HEK293 (cell line): ENCODE measurements at regions not wholly inside any gene's neighbourhood (a gene's known extent, or its start where the extent isn't known, plus 50 kb on each side); places are given as distances from the start of the nearest gene placed in this dataset.

Experiments used
- CTCF ChIA-PET: fragments of 350-600 bp; formaldehyde crosslinking; extraction: SDS; loops from one replicate; lab custom pipeline; 2021; ENCODE audit warnings: antibody characterized with exemption; lab: Yijun Ruan, JAX
- POLR2A ChIA-PET: fragments of 300-600 bp; formaldehyde crosslinking; extraction: SDS; loops from one replicate; lab custom pipeline; 2020; ENCODE audit warnings: antibody characterized with exemption, inconsistent platforms; lab: Yijun Ruan, JAX
- H3K27ac ChIP-seq: fragments of 200-500 bp; sonication (Bioruptor generic); 2 replicates; pipeline ENCODE4 v1.5.1; 2014; ENCODE audit warnings: low read depth, low read length, control low read depth, inconsistent platforms; ENCODE audit errors: extremely low read depth
- H3K36me3 ChIP-seq, 2 experiments: fragments of 200-500 bp in 1 of 2; sonication (Bioruptor generic) in 1 of 2; 1 replicate in 1 of 2; 2 replicates in 1 of 2; pipeline ENCODE4 v1.5.1; 2014 to 2017; ENCODE audit warnings: inconsistent platforms in 2 of 2, low read length in 2 of 2; ENCODE audit not compliant: control insufficient read depth in 2 of 2, insufficient read depth in 1 of 2
- H3K4me1 ChIP-seq: fragments of 200-500 bp; sonication (Bioruptor generic); 2 replicates; pipeline ENCODE4 v1.5.1; 2014; ENCODE audit warnings: mild to moderate bottlenecking, low read length, inconsistent platforms; ENCODE audit not compliant: control insufficient read depth, insufficient read depth
- H3K4me3 ChIP-seq: 2 replicates; pipeline ENCODE4 v1.5.1; 2011; ENCODE audit warnings: low read depth, mild to moderate bottlenecking, control low read depth, low read length, moderate library complexity
- H3K9me3 ChIP-seq: fragments of 200-500 bp; sonication (Bioruptor generic); 2 replicates; pipeline ENCODE4 v1.5.1; 2014; ENCODE audit warnings: low read depth, low read length, inconsistent platforms; ENCODE audit not compliant: control insufficient read depth, insufficient read depth
- MYNN ChIP-seq: fragments of 450-650 bp; formaldehyde crosslinking; IDR thresholded peaks from 2 replicates; pipeline ENCODE4 v1.5.1; 2016; ENCODE audit warnings: missing biosample characterization, missing genetic modification characterization, borderline replicate concordance
- PRDM4 ChIP-seq: fragments of 450-650 bp; formaldehyde crosslinking; IDR thresholded peaks from 2 replicates; pipeline ENCODE4 v1.5.1; 2017; ENCODE audit warnings: missing biosample characterization, missing genetic modification characterization
- RBAK ChIP-seq: fragments of 450-650 bp; formaldehyde crosslinking; IDR thresholded peaks from 2 replicates; pipeline ENCODE4 v1.5.1; 2016; ENCODE audit warnings: missing biosample characterization, missing genetic modification characterization
- SCRT2 ChIP-seq: fragments of 450-650 bp; formaldehyde crosslinking; IDR thresholded peaks from 2 replicates; pipeline ENCODE4 v1.5.1; 2016; ENCODE audit warnings: missing biosample characterization, missing genetic modification characterization
- ZBTB10 ChIP-seq: fragments of 450-650 bp; formaldehyde crosslinking; IDR thresholded peaks from 2 replicates; pipeline ENCODE4 v1.5.1; 2016; ENCODE audit warnings: missing biosample characterization, missing genetic modification characterization
- ZBTB7A ChIP-seq: fragments of 450-650 bp; formaldehyde crosslinking; IDR thresholded peaks from 2 replicates; pipeline ENCODE4 v1.5.1; 2016; ENCODE audit warnings: low read depth, missing biosample characterization, missing genetic modification characterization
- ZNF2 ChIP-seq: fragments of 450-650 bp; formaldehyde crosslinking; IDR thresholded peaks from 2 replicates; pipeline ENCODE4 v1.5.1; 2016; ENCODE audit warnings: missing biosample characterization, missing genetic modification characterization
- ZNF239 ChIP-seq: fragments of 450-650 bp; formaldehyde crosslinking; IDR thresholded peaks from 2 replicates; pipeline ENCODE4 v1.5.1; 2016; ENCODE audit warnings: missing biosample characterization, missing genetic modification characterization
- ZNF311 ChIP-seq: fragments of 450-650 bp; formaldehyde crosslinking; IDR thresholded peaks from 2 replicates; pipeline ENCODE4 v1.5.1; 2017; ENCODE audit warnings: missing biosample characterization, missing genetic modification characterization, borderline replicate concordance
- ZNF324 ChIP-seq: fragments of 450-650 bp; formaldehyde crosslinking; IDR thresholded peaks from 2 replicates; pipeline ENCODE4 v1.5.1; 2016; ENCODE audit warnings: missing biosample characterization, missing genetic modification characterization
- ZNF341 ChIP-seq: fragments of 450-650 bp; formaldehyde crosslinking; IDR thresholded peaks from 2 replicates; pipeline ENCODE4; 2016; ENCODE audit warnings: low read depth, missing biosample characterization, missing genetic modification characterization
- ZNF426 ChIP-seq: fragments of 450-650 bp; formaldehyde crosslinking; IDR thresholded peaks from 2 replicates; pipeline ENCODE4 v1.5.1; 2017; ENCODE audit warnings: missing biosample characterization, missing genetic modification characterization, mild to moderate bottlenecking, inconsistent platforms, moderate library complexity
- ZNF544 ChIP-seq: fragments of 450-650 bp; formaldehyde crosslinking; IDR thresholded peaks from 2 replicates; pipeline ENCODE4 v1.5.0; 2017; ENCODE audit warnings: missing biosample characterization, missing genetic modification characterization
- ZNF585B ChIP-seq: fragments of 450-650 bp; formaldehyde crosslinking; IDR thresholded peaks from 2 replicates; pipeline ENCODE4 v1.5.1; 2016; ENCODE audit warnings: missing biosample characterization, missing genetic modification characterization
- ZNF624 ChIP-seq: fragments of 450-650 bp; formaldehyde crosslinking; IDR thresholded peaks from 2 replicates; pipeline ENCODE4 v1.5.1; 2017; ENCODE audit warnings: missing biosample characterization, missing genetic modification characterization
- ZNF629 ChIP-seq: fragments of 450-650 bp; formaldehyde crosslinking; IDR thresholded peaks from 2 replicates; pipeline ENCODE4 v1.5.1; 2017; ENCODE audit warnings: missing biosample characterization, missing genetic modification characterization
- ZNF639 ChIP-seq: fragments of 450-650 bp; formaldehyde crosslinking; IDR thresholded peaks from 2 replicates; pipeline ENCODE4 v1.5.1; 2016; ENCODE audit warnings: missing biosample characterization, missing genetic modification characterization
- ZNF701 ChIP-seq: fragments of 450-650 bp; formaldehyde crosslinking; IDR thresholded peaks from 2 replicates; pipeline ENCODE4 v1.5.1; 2016; ENCODE audit warnings: missing biosample characterization, missing genetic modification characterization
- ZNF707 ChIP-seq: fragments of 450-650 bp; formaldehyde crosslinking; IDR thresholded peaks from 2 replicates; pipeline ENCODE4 v1.5.1; 2016; ENCODE audit warnings: missing biosample characterization, missing genetic modification characterization
- ZNF837 ChIP-seq: fragments of 450-650 bp; formaldehyde crosslinking; IDR thresholded peaks from 2 replicates; pipeline ENCODE4 v1.5.1; 2016; ENCODE audit warnings: missing biosample characterization, missing genetic modification characterization

GRCh38 chr2:41066168-41066567 is 614.3 kb upstream of the SLC8A1 start:
- H3K9me3 ChIP-seq: no peaks in the 10 kb centered on the region
- ChIA-PET CTCF (no interaction called here), POLR2A (no interaction called here)
- no peaks in the 10 kb centered on the region for H3K4me1 ChIP-seq
- no peak overlapping the region for H3K4me3 ChIP-seq
- no peak overlapping the region for H3K27ac ChIP-seq
- H3K36me3 ChIP-seq: no peaks in the 10 kb centered on the region
- TF ChIP-seq ZNF544 (tag by site-specific recombination): no peak
- no peak for TF ChIP-seq ZNF639 (tag by site-specific recombination)
- TF ChIP-seq ZNF239: no peak
- no peak for TF ChIP-seq ZNF2 (tag by site-specific recombination)
- TF ChIP-seq ZNF707 (tag by site-specific recombination): no peak
- TF ChIP-seq RBAK (tag by site-specific recombination): no peak
- TF ChIP-seq ZNF701 (tag by site-specific recombination): no peak
- no peak for TF ChIP-seq ZNF585B (tag by site-specific recombination)
- TF ChIP-seq SCRT2: no peak
- no peak for TF ChIP-seq ZNF629 (tag by site-specific recombination)
- TF ChIP-seq ZNF324: no peak
- no peak for TF ChIP-seq ZBTB7A (tag by site-specific recombination)
- TF ChIP-seq PRDM4: no peak

GRCh38 chr2:41068740-41069139 is 616.9 kb upstream of the SLC8A1 start:
- Histone ChIP-seq H3K4me1 (no peaks in the 10 kb centered on the region), H3K27ac (no peak overlapping the region), H3K4me3 (no peak overlapping the region), H3K9me3 (no peaks in the 10 kb centered on the region), H3K36me3 (no peaks in the 10 kb centered on the region)
- POLR2A ChIA-PET: no interaction called here
- CTCF ChIA-PET: no interaction called here
- TF ChIP-seq MYNN (tag by site-specific recombination) (no peak), ZNF624 (tag by site-specific recombination) (no peak), ZNF341 (tag by site-specific recombination) (no peak), ZNF311 (tag by site-specific recombination) (no peak), ZNF837 (tag by site-specific recombination) (no peak), ZBTB10 (no peak), ZNF426 (tag by site-specific recombination) (no peak)
